Memory B cell (primary cell): ENCODE measurements at regions not wholly inside any gene's neighbourhood (a gene's known extent, or its start where the extent isn't known, plus 50 kb on each side); places are given as distances from the start of the nearest gene placed in this dataset.
A peak's percentile ranks its signal among the peaks of the same experiment; 100 is the strongest.

Experiments
- ATAC-seq: fragments of 150-1000 bp; cut with Tn5 transposase; 2 replicates; pipeline ENCODE4 v1.10.0; 2021; ENCODE audit warnings: low read depth, mild to moderate bottlenecking, moderate library complexity
- DNase-seq, 2 donors: peaks; one replicate each; pipeline ENCODE4 v3.0.0; 2022; ENCODE audit warnings: low spot score in 2 of 2
- H3K27ac Mint-ChIP-seq: one replicate; pipeline ENCODE4 v1.8.0; 2022; ENCODE audit warnings: mild to moderate bottlenecking, moderate library complexity, mixed read lengths
- H3K27me3 Mint-ChIP-seq: one replicate; pipeline ENCODE4 v1.8.0; 2022; ENCODE audit warnings: mixed read lengths
- H3K36me3 Mint-ChIP-seq: one replicate; pipeline ENCODE4 v1.8.0; 2022; ENCODE audit warnings: mild to moderate bottlenecking, mixed read lengths
- H3K4me1 Mint-ChIP-seq: one replicate; pipeline ENCODE4 v1.8.0; 2022; ENCODE audit warnings: mixed read lengths
- H3K4me3 Mint-ChIP-seq: one replicate; pipeline ENCODE4 v1.8.0; 2022; ENCODE audit warnings: mild to moderate bottlenecking, moderate library complexity, mixed read lengths
- H3K9me3 Mint-ChIP-seq: one replicate; pipeline ENCODE4 v1.8.0; 2022; ENCODE audit warnings: mixed read lengths

DNA sequence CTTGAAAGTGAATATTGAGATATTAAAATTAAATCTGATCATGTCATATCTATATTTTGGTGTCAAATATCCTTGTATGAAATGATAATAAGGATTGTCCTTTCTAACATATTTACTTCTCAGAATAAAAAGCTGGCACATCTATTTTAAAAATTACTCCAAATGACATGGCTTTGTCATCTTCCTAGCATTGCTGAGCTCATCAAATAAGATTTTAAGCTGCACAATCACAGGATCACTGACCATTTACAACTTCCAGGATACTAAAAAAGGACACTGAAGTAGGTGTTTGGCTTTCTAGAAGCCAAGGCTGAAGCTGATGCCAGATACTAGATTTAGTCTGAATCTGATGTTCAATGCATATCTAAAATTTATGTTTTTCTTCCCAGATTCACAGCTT is 351.1 kb downstream of the BMP4 start:
- H3K27ac Mint-ChIP-seq, result no peak overlapping the region
- no peak for DNase-seq
- no peak overlapping the region for H3K4me3 Mint-ChIP-seq

DNA sequence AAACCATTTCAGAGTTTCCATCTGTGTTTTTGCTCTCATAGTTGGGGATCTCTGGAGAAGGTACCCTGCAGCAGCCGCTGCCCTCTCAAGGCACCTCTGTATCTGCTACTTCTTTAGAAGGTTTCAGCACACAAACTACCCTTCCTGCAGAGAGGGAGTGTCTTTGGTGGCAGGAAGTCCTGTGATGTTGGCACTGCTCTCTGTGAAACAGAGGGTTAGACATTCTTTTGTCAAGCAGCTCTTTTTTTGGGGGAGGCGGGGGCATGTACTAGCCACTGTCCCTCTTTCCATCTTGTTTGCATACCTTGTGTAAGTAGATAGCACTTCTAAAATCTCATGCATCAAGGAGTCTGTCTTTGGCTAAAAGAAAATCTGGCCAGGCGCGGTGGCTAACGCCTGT is 352.6 kb downstream of the BMP4 start:
- peaks cover 9% of the 10 kb centered on the region for H3K4me1 Mint-ChIP-seq
- H3K27me3 Mint-ChIP-seq, result peaks cover 2% of the 10 kb centered on the region
- ATAC-seq (peak; percentile 72), DNase-seq (no peak)
- no peaks in the 10 kb centered on the region for H3K9me3 Mint-ChIP-seq
- H3K4me3 Mint-ChIP-seq, result no peak overlapping the region
- H3K36me3 Mint-ChIP-seq, result no peaks in the 10 kb centered on the region
- H3K27ac Mint-ChIP-seq, result peak overlapping the region; percentile 4

More for the DNA sequence above, 351.1 kb downstream of the BMP4 start:
- Mint-ChIP-seq H3K9me3 (no peaks in the 10 kb centered on the region), H3K4me1 (peaks cover 9% of the 10 kb centered on the region), H3K36me3 (no peaks in the 10 kb centered on the region), H3K27me3 (peaks cover 2% of the 10 kb centered on the region)
- ATAC-seq, result no peak

DNA sequence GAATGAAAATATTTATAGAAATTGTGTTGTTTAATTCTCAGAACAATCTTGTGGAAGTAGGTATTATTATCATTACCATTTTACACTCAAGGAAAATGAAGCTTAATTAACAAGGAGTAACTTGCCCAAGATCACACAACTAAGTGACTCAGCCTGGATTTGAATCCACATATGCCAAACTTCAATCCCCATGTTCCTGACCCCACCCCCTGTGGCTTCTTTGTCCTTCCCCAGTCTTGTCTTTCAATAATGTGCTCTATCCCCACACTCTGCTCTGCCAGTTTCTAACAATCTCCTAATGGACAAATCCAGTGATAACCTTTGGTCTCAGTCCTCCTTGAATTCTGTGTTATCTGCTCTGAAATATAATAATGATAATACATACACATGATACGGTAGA is 355.2 kb downstream of the BMP4 start:
- ATAC-seq (no peak), DNase-seq (no peak)
- no peak overlapping the region for H3K4me3 Mint-ChIP-seq
- H3K27me3 Mint-ChIP-seq, result peaks cover 2% of the 10 kb centered on the region
- no peaks in the 10 kb centered on the region for H3K9me3 Mint-ChIP-seq
- H3K36me3 Mint-ChIP-seq, result no peaks in the 10 kb centered on the region
- no peaks in the 10 kb centered on the region for H3K4me1 Mint-ChIP-seq
- H3K27ac Mint-ChIP-seq, result no peak overlapping the region

DNA sequence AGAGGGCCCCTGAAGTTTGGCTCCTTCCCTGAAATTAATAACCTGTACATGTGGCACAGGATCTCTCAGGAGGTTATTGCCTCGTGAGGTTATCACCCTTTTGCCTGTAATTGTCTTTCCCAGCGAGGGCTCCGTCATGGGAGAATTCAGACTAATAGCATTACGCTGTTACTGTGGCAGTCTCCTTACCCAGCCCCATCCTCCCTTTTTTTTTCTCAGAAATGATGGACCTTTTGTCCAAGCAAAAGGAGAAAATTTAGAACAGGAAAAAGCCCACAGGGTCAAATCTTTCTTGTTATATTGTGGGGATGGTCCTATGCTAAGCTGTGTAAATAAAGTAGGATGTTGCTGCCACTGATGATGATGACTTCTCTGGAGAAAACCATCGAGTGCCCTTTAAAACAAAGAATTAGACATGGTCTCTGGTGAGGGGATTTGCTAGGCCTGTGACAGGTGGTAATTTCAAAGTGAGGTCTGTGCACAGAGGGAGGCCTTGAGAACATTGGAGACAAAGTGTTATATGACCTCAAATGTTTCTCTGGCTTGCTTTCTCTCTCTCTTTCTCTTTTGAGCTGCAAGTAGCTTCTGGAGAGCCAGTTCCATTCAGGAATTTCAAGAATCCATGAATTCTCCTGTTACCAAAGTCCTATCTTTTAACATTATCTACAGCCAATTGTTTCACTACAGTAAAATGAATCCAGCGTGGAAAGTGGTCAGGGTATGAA is 357.2 kb downstream of the BMP4 start:
- no peak for ATAC-seq
- peaks cover 4% of the 10 kb centered on the region for H3K9me3 Mint-ChIP-seq
- H3K4me1 Mint-ChIP-seq, result no peaks in the 10 kb centered on the region
- H3K36me3 Mint-ChIP-seq, result peaks cover 2% of the 10 kb centered on the region
- no peak overlapping the region for H3K27ac Mint-ChIP-seq
- no peak for DNase-seq
- H3K4me3 Mint-ChIP-seq, result no peak overlapping the region
- peaks cover 2% of the 10 kb centered on the region for H3K27me3 Mint-ChIP-seq

DNA sequence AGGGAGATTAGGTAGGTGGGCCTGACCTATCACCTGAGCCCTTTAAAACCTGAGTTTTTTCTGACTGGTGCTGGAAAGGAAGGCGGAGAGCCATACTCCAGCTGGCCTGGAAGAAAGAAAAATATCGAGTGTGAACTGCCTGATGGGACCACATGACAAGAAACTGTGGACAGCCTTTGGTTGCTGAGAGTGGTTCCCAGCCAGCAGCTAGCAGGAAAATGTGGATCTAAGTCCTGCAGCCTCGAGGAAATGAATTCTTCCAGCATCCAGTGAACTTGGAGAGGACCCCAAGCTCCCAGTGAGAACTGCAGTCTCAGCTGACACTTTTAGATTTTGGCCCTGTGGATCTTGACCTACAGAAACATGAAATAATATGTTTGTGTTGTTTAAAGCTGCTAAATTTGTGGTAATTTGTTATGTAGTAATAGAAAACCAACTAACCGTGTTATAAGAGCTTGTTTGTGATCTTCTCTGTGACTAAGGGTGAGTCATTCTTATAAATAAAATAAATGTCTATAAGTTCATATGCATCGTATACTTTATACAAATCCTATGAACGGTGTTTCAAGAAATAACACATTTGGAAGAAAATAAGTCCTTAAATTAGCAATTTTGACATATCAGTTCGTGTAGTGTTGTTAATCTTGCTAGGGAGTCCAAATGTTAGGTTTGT is 359.6 kb downstream of the BMP4 start:
- Mint-ChIP-seq H3K9me3 (peaks cover 4% of the 10 kb centered on the region), H3K36me3 (peaks cover 2% of the 10 kb centered on the region), H3K27ac (no peak overlapping the region), H3K4me1 (no peaks in the 10 kb centered on the region), H3K27me3 (no peaks in the 10 kb centered on the region), H3K4me3 (no peak overlapping the region)
- no peak for DNase-seq
- no peak for ATAC-seq

DNA sequence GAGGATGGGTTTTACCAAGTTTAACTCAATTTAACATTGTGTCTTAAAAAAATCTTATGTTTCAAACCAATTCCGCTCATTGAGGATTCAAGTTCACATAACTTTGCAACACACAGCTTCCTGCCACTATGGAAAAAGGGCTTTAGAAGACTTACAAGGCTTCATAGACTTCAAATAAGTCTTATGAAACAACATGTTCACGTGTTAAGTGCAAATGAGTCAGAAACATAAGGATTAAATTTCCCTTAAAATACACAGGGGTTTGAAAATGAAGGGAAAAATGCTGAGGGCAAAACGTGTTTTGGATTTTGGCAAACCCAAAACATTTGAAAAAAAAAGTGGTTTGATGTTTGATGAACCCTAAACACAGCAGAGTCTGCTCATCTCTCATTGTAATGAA is 364.8 kb downstream of the BMP4 start:
- H3K9me3 Mint-ChIP-seq, result peaks cover 4% of the 10 kb centered on the region
- DNase-seq, result no peak

DNA sequence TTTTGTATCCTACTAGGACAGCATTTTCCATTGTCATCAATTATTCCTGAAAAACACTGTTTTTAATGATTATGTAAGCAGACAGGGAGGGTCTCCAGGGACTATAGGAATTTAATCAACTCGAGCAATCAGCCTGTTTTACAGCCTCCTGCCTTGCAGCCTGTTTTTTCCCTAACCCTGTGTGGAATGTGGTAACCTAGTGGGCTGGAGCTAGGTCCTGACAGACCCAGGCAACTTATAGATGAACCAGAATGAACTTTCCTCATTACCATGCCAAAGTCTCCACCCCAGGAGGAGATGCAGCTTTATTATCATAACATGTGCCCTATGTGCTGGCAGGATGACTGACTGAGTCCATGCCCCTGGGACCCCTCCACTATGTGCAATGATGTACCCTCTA is 375.1 kb downstream of the BMP4 start:
- no peak overlapping the region for H3K27ac Mint-ChIP-seq
- DNase-seq, result no peak
- H3K4me3 Mint-ChIP-seq, result no peak overlapping the region
- ATAC-seq, result no peak
- no peaks in the 10 kb centered on the region for H3K4me1 Mint-ChIP-seq
- peaks cover 1% of the 10 kb centered on the region for H3K9me3 Mint-ChIP-seq
- peaks cover 3% of the 10 kb centered on the region for H3K27me3 Mint-ChIP-seq
- no peaks in the 10 kb centered on the region for H3K36me3 Mint-ChIP-seq

More for the DNA sequence above, 364.8 kb downstream of the BMP4 start:
- H3K27me3 Mint-ChIP-seq, result peaks cover 10% of the 10 kb centered on the region
- no peak overlapping the region for H3K4me3 Mint-ChIP-seq
- no peaks in the 10 kb centered on the region for H3K4me1 Mint-ChIP-seq
- ATAC-seq, result no peak
- H3K27ac Mint-ChIP-seq, result no peak overlapping the region
- peaks cover 2% of the 10 kb centered on the region for H3K36me3 Mint-ChIP-seq

DNA sequence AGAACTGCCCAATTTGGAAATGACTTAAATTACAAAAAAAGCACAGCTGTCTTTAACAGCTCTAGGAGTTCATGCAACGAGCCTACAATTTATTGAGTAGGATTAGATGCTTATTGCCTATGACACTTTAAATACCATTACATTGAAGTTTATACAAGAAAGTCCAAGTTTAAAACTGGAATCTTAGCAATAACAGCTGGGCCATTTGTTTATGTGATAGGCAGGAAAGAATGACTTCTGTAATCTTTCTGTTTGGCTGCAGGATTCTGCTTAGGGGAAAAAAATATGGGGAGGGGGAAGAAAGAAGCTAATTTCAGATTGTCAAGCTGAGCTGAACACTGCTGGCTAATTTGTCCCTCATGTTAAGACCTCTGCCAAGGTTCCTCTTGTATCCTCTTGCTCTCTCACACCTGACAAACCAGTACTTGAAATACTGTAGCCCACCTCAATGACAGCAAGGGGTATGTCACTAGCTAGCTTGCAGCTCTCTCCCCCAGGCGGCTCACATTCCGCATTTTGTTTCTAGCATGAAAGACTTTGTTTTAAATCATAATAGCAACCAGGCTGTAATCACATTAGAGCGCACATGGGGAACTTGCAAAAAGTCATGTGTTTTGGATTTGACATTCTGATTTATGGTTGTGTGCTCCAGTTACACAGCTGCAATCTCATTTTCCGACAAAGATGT is 384.8 kb downstream of the BMP4 start:
- Mint-ChIP-seq H3K4me3 (no peak overlapping the region), H3K36me3 (no peaks in the 10 kb centered on the region), H3K9me3 (no peaks in the 10 kb centered on the region), H3K27ac (no peak overlapping the region), H3K4me1 (no peaks in the 10 kb centered on the region), H3K27me3 (peaks cover 2% of the 10 kb centered on the region)
- DNase-seq (no peak), ATAC-seq (no peak)

DNA sequence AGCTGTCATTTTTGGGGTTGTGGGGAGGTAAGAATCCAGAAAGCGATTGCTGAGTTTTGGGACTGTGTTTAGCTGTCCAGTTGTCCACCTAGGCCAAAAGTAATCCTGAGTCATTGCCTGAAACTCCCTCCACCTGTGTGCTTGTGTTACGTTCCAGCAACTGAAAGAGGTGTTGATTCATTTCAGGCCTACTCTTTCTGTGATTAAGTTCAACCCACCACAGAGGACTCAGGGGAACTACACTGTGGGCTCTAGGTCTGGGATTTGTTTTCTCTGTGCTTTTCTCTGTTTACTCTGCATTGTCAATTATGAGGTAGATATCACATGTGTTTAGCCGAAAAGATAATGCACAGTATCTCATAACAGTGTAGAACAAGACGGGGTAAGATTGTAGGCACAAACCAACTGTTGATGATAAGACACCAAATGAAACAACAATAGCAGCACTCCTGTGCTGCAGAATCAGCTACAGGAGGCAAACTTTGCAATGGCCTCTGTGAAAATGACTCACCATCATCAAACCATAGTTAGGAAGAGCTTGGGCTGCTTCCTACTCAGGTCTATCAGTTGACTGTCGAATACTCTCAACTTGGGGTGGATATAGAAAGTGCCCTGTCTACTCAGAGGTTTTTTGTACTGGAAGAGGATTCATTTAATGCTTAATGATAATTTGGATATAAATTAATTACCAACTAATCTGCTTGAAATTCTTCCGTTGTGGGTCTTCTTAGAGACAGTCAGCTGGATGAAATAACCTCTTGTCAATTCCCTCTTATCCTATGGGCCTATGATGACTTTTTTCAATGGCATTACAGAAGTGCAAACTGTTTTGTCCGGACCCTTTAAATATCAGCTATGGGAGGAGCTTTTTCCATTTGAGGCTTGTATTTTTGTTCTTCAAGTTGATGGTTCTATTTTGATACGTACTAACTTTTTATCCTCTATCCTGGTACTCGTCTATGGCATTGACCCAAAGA is 385.9 kb downstream of the BMP4 start:
- H3K27me3 Mint-ChIP-seq, result peaks cover 2% of the 10 kb centered on the region
- no peaks in the 10 kb centered on the region for H3K36me3 Mint-ChIP-seq
- no peak for ATAC-seq
- H3K9me3 Mint-ChIP-seq, result no peaks in the 10 kb centered on the region
- H3K4me3 Mint-ChIP-seq, result no peak overlapping the region
- no peak for DNase-seq
- no peaks in the 10 kb centered on the region for H3K4me1 Mint-ChIP-seq
- H3K27ac Mint-ChIP-seq, result no peak overlapping the region

DNA sequence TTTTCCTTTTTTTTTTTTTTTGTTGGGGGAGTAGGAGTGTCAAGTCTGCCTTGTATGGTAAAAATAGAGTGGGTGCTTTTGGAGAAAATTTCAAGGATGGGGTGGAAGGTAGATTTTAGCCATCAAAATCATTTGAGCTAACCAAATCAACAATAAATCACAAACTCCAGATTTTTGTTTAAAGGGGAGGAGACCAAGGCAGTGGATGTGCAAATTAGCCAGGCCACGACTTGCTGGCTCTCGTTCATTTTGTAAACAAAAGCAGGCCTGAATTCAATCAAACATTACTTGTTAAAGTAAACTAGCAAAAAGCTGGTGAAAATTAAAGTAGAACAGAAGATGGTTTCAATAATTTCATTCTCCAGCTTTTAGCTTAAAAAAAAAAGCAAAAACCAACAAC is 387.2 kb downstream of the BMP4 start:
- Mint-ChIP-seq H3K36me3 (no peaks in the 10 kb centered on the region), H3K27ac (no peak overlapping the region), H3K4me3 (no peak overlapping the region), H3K4me1 (peaks cover 6% of the 10 kb centered on the region), H3K9me3 (no peaks in the 10 kb centered on the region), H3K27me3 (peaks cover 2% of the 10 kb centered on the region)
- no peak for DNase-seq
- no peak for ATAC-seq

DNA sequence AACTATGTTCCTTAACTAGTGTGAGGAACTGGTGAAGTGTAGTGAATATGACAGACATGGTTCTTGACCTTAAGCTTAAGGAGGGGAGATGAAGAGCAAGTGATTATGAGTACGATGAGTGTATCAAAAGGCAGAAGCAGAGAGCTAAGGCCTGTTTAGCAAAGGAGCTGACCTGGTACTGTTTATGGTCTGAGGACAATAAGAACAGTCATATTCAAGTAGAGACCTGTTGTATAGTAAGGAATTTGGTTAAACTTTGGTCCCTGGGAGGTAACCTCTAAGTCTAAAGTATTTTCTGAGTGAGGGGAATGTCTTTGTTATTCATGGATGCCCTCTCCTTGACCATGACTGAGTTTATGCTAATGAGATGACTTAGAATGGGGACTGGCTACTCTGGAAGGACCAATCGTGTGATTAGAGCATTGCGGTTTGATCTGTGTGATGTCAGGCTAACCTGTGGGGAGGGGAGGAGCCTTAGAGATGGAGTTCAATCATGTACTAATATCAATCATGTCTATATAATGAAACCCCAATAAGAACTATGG is 389.3 kb downstream of the BMP4 start:
- DNase-seq (no peak), ATAC-seq (no peak)
- H3K27ac Mint-ChIP-seq, result no peak overlapping the region
- H3K9me3 Mint-ChIP-seq, result peaks cover under 1% of the 10 kb centered on the region
- H3K4me1 Mint-ChIP-seq, result peaks cover 6% of the 10 kb centered on the region
- peaks cover under 1% of the 10 kb centered on the region for H3K36me3 Mint-ChIP-seq
- H3K27me3 Mint-ChIP-seq, result peaks cover 2% of the 10 kb centered on the region
- H3K4me3 Mint-ChIP-seq, result no peak overlapping the region

DNA sequence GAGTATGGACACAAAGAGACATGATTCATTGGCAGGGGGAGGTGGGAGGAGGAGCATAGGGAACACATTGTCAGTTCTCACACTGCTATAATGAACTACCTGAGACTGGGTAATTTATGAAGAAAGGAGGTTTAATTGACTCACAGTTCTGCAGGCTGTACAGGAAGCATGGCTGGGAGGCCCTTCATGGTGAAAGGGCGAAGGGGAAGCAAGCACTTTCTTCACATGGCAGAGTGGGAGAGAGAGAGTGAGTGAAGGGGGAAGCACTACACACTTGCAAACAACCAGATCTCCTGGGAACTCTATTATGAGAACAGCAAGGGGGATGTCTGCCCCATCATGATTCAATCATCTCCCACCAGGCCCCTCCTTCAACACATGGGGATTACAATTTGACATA is 391.8 kb downstream of the BMP4 start:
- DNase-seq, result no peak
- no peak overlapping the region for H3K4me3 Mint-ChIP-seq
- H3K36me3 Mint-ChIP-seq, result peaks cover 3% of the 10 kb centered on the region
- H3K27me3 Mint-ChIP-seq, result no peaks in the 10 kb centered on the region
- H3K9me3 Mint-ChIP-seq, result peaks cover 4% of the 10 kb centered on the region
- H3K4me1 Mint-ChIP-seq, result peaks cover 6% of the 10 kb centered on the region
- no peak for ATAC-seq
- no peak overlapping the region for H3K27ac Mint-ChIP-seq

DNA sequence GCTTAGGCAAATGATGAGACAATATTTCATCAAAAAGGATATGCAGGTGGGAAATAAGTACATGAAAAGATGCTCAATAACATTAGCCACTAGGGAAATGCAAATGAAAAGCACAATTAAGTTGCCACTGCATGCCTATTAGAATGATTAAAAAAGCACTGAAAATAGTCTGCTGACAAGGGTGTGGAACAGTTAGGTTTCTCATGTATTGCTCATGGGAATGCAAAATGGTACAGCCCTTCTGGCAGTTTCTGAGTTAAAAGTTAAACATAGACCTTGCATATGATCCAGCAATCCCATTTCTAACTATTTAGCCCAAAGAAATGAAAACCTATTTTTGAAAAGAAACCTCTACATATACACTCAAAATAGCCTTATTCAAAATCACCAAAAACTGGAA is 393.0 kb downstream of the BMP4 start:
- H3K27me3 Mint-ChIP-seq, result no peaks in the 10 kb centered on the region

More for the DNA sequence above, 393.0 kb downstream of the BMP4 start:
- Mint-ChIP-seq H3K9me3 (peaks cover 4% of the 10 kb centered on the region), H3K4me3 (no peak overlapping the region), H3K4me1 (peaks cover 6% of the 10 kb centered on the region), H3K27ac (no peak overlapping the region), H3K36me3 (peaks cover 3% of the 10 kb centered on the region)
- ATAC-seq (no peak), DNase-seq (no peak)
